B cell (primary cell): ENCODE measurements at regions not wholly inside any gene's neighbourhood (a gene's known extent, or its start where the extent isn't known, plus 50 kb on each side); places are given as distances from the start of the nearest gene placed in this dataset.
"Not testable (repeated sequence)": the region's sequence is repeated elsewhere in the genome, so short reads cannot be mapped to it uniquely, and the experiment has no call there.

Experiments
- ATAC-seq: fragments of 200-7000 bp; cut with Tn5 transposase; one replicate; pipeline ENCODE4 v1.10.0; 2021; ENCODE audit warnings: low read depth, mild to moderate bottlenecking, moderate number of reproducible peaks, moderate library complexity
- CTCF ChIA-PET: fragments of 350-600 bp; sonication (Branson Sonifier 250); formaldehyde crosslinking; loops from one replicate; lab custom pipeline; 2021; ENCODE audit warnings: antibody characterized with exemption, inconsistent platforms; lab: Charles Lee
- POLR2A ChIA-PET: fragments of 350-600 bp; sonication (Branson Sonifier 250); formaldehyde crosslinking; loops from one replicate; lab custom pipeline; 2021; ENCODE audit warnings: antibody characterized with exemption; lab: Charles Lee
- DNase-seq: peaks from one replicate; pipeline ENCODE4 v3.0.0; 2013
- H2AFZ ChIP-seq: 2 replicates; pipeline ENCODE4 v1.6.1; 2012; ENCODE audit warnings: mild to moderate bottlenecking, low read depth, low read length; ENCODE audit not compliant: insufficient read depth, poor library complexity, severe bottlenecking
- H3K27ac ChIP-seq, 2 donors: 1 replicate in 1 of 2; 2 replicates in 1 of 2; pipeline ENCODE4 v1.5.1; 2012 to 2013; ENCODE audit warnings: low read length in 2 of 2, mild to moderate bottlenecking in 2 of 2, moderate library complexity in 1 of 2
- H3K27me3 ChIP-seq, 4 experiments: fragments of 200-600 bp in 1 of 4; sonication (generic) in 1 of 4; replicated peaks in 1 of 4; 1 replicate in 2 of 4; 2 replicates in 2 of 4; pipeline versions ENCODE4 v1.6.1 to v1.7.0; 2013 to 2016; ENCODE audit warnings: low read length in 3 of 4, mild to moderate bottlenecking in 2 of 4, mixed read lengths in 1 of 4, moderate library complexity in 1 of 4; ENCODE audit not compliant: insufficient read depth in 4 of 4, control insufficient read depth in 3 of 4; ENCODE audit errors: control extremely low read depth in 1 of 4
- H3K36me3 ChIP-seq, 2 experiments: replicated peaks in 1 of 2; 1 replicate in 1 of 2; 2 replicates in 1 of 2; pipeline versions ENCODE4 v1.6.1 to v1.7.1; 2013; ENCODE audit warnings: low read length in 1 of 2; ENCODE audit not compliant: insufficient read depth in 2 of 2, control insufficient read depth in 1 of 2; ENCODE audit errors: control extremely low read depth in 1 of 2, extremely low read depth in 1 of 2
- H3K4me1 ChIP-seq, 2 donors: fragments of 200-600 bp in 1 of 2; sonication (generic) in 1 of 2; 1 replicate in 1 of 2; 2 replicates in 1 of 2; pipeline versions ENCODE4 v1.5.1 to v1.6.1; 2013 to 2017; ENCODE audit warnings: low read length in 2 of 2; ENCODE audit not compliant: control insufficient read depth in 2 of 2, insufficient read depth in 2 of 2
- H3K4me2 ChIP-seq: replicated peaks from 2 replicates; pipeline ENCODE3; 2012; ENCODE audit warnings: mild to moderate bottlenecking, low read depth, low read length; ENCODE audit not compliant: poor library complexity, severe bottlenecking
- H3K4me3 ChIP-seq, 5 experiments: fragments of 200-600 bp in 1 of 5; sonication (generic) in 1 of 5; 1 replicate in 3 of 5; 2 replicates in 2 of 5; pipeline versions ENCODE4 v1.5.1 to v1.7.0; 2011 to 2016; ENCODE audit warnings: low read length in 4 of 5, mild to moderate bottlenecking in 4 of 5, low read depth in 2 of 5, control low read depth in 1 of 5, moderate library complexity in 1 of 5; ENCODE audit not compliant: insufficient read depth in 1 of 5; ENCODE audit errors: control extremely low read depth in 1 of 5, extremely low read depth in 1 of 5
- H3K79me2 ChIP-seq: fragments of 200-600 bp; sonication (generic); one replicate; pipeline ENCODE4 v1.6.0; 2016; ENCODE audit warnings: low read length; ENCODE audit not compliant: control insufficient read depth, insufficient read depth
- H3K9ac ChIP-seq: fragments of 200-600 bp; sonication (generic); 2 replicates; pipeline ENCODE4 v1.6.1; 2017; ENCODE audit warnings: mild to moderate bottlenecking, low read length, moderate library complexity
- H3K9me3 ChIP-seq, 3 donors: one replicate each; pipeline versions ENCODE4 v1.6.1 to v1.7.1; 2013; ENCODE audit warnings: low read length in 2 of 3; ENCODE audit not compliant: control insufficient read depth in 2 of 3, insufficient read depth in 1 of 3; ENCODE audit errors: control extremely low read depth in 1 of 3
- H4K20me1 ChIP-seq: 2 replicates; pipeline ENCODE4 v1.6.0; 2012; ENCODE audit warnings: mild to moderate bottlenecking, low read length; ENCODE audit not compliant: insufficient read depth, control insufficient read depth, poor library complexity, severe bottlenecking
- H3K27ac Mint-ChIP-seq: one replicate; pipeline ENCODE4 v1.8.0; 2021; ENCODE audit warnings: mixed read lengths
- H3K27me3 Mint-ChIP-seq: one replicate; pipeline ENCODE4 v1.8.0; 2021; ENCODE audit warnings: mixed read lengths
- H3K4me1 Mint-ChIP-seq: one replicate; pipeline ENCODE4 v1.8.0; 2021; ENCODE audit warnings: mixed read lengths
- H3K4me3 Mint-ChIP-seq: one replicate; pipeline ENCODE4 v1.8.0; 2021; ENCODE audit warnings: mixed read lengths
- H3K9me3 Mint-ChIP-seq: one replicate; pipeline ENCODE4 v1.8.0; 2022; ENCODE audit warnings: mixed read lengths; ENCODE audit not compliant: insufficient read depth
- CTCF ChIP-seq: fragments of 200-600 bp; IDR thresholded peaks from one replicate; pipeline ENCODE4 v1.8.0; 2022; ENCODE audit warnings: antibody characterized with exemption, mild to moderate bottlenecking
- EZH2 ChIP-seq: IDR thresholded peaks from 2 replicates; pipeline ENCODE4 v1.6.1; 2012; ENCODE audit warnings: borderline replicate concordance, low read depth, mild to moderate bottlenecking, moderate library complexity, low read length; ENCODE audit not compliant: insufficient read depth, poor library complexity, severe bottlenecking
- WGBS: methylation state at CpG from one replicate; pipeline ENCODE4 v1.1.5; 2013; ENCODE audit warnings: missing lambda C conversion rate; ENCODE audit not compliant: insufficient coverage; 5-methylcytosine and 5-hydroxymethylcytosine counted together
- intact Hi-C: fragments of 100-400 bp; cut with micrococcal nuclease; formaldehyde crosslinking; loops from one replicate; pipeline ENCODE4 v1.10.0; 2022

DNA sequence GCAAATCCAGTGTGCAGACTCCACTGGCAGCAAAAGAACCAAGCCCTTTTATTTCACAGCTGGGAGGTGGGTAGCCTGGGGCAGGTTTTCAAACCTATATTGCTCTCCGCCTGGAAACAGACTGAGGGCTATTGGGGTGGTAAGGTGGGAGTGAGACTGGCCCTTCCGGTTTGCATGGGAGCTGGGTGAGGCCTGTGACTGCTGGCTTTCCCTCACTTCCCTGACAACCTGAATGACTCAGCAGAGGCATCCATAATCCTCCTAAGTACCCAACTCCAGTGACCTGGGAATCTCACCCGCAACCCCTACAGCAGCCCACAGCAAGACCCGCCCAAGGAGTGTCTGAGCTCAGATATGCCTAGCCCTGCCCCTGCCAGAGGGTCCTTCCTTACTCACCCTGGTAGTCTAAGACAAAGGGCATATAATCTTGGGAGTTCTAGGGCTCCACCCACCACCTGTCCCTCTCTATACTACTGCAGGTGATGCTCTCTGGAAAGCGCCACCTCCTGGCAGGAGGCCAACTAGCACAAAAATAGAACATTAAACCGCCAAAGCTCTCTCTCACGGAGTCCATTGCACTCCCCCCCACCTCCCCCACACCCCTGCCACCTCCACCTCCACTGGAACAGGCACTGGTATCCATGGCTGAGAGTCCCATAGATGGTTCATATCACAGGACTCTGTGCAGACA is 602.0 kb upstream of the C16orf82 start:
- Histone ChIP-seq H2AFZ (no peak overlapping the region), H3K27ac (no peak overlapping the region), H3K4me2 (no peak overlapping the region), H3K36me3 (no peaks in the 10 kb centered on the region), H3K9ac (no peak overlapping the region), H3K4me3 (no peak overlapping the region), H3K4me1 (no peaks in the 10 kb centered on the region), H3K9me3 (peaks cover 0 to 8% (median 0%) of the 10 kb centered on the region in 3 donors), H4K20me1 (no peaks in the 10 kb centered on the region), H3K27me3 (no peaks in the 10 kb centered on the region), H3K79me2 (no peaks in the 10 kb centered on the region)
- Mint-ChIP-seq H3K4me1 (no peaks in the 10 kb centered on the region), H3K4me3 (no peak overlapping the region), H3K27me3 (peaks cover 15% of the 10 kb centered on the region), H3K27ac (no peak overlapping the region), H3K9me3 (no peaks in the 10 kb centered on the region)
- no peak for TF ChIP-seq CTCF
- TF ChIP-seq EZH2 = no peak
- ChIA-PET POLR2A (no interaction called here), CTCF (no interaction called here)
- ATAC-seq = no peak
- WGBS = 100% methylated on average over 4 of the region's 7 CpGs
- intact Hi-C loops = no loop called here
- DNase-seq = no peak

DNA sequence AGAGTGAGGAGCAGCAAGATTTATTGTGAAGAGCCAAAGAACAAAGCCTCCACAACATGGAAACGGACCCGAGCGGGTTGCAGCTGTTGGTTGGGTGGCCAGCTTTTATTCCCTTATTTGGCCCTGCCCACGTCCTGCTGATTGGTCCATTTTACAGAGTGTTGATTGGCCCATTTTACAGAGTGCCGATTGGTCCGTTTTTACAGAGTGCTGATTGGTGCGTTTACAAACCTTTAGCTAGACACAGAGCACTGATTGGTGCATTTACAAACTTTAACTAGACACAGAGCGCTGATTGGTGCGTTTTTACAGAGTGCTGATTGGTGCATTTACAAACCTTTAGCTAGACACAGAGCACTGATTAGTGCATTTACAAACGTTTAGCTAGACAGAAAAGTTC is 592.3 kb upstream of the C16orf82 start:
- H3K36me3 ChIP-seq, DNase-seq, H3K27ac Mint-ChIP-seq, H3K27ac ChIP-seq, H3K4me1 Mint-ChIP-seq, H2AFZ ChIP-seq, H3K9me3 ChIP-seq, H3K4me1 ChIP-seq, CTCF ChIA-PET, H3K4me2 ChIP-seq, H3K27me3 ChIP-seq, intact Hi-C loops, ATAC-seq, H3K4me3 Mint-ChIP-seq, POLR2A ChIA-PET, H3K79me2 ChIP-seq, H3K27me3 Mint-ChIP-seq, H3K4me3 ChIP-seq, H4K20me1 ChIP-seq, H3K9ac ChIP-seq: not testable (repeated sequence)
- H3K9me3 Mint-ChIP-seq = peaks cover 13% of the 10 kb centered on the region
- whole genome bisulfite sequencing = 93% methylated on average over 7 of the region's 10 CpGs
